Astrocyte (in vitro differentiated cells and primary cell): ENCODE measurements at regions not wholly inside any gene's neighbourhood (a gene's known extent, or its start where the extent isn't known, plus 50 kb on each side); places are given as distances from the start of the nearest gene placed in this dataset.

Experiments used
- DNase-seq: peaks from one replicate; pipeline ENCODE4 v3.0.0-alpha.2; 2010; ENCODE audit warnings: low read depth
- FAIRE-seq: peaks from 2 replicates; lab custom pipeline; 2011; peaks lifted over from hg19 to GRCh38; lab: Jason Lieb, UNC
- H2AFZ ChIP-seq: 2 replicates; pipeline ENCODE4 v1.6.0; 2012; ENCODE audit warnings: low read depth, low read length, inconsistent platforms
- H3K27ac ChIP-seq: 2 replicates; pipeline ENCODE4 v1.5.1; 2011; ENCODE audit warnings: low read depth, low read length, inconsistent platforms
- H3K27me3 ChIP-seq: 2 replicates; pipeline ENCODE4 v1.6.0; 2011; ENCODE audit warnings: low read length, inconsistent platforms; ENCODE audit not compliant: insufficient read depth
- H3K36me3 ChIP-seq: 2 replicates; pipeline ENCODE4 v1.5.1; 2011; ENCODE audit warnings: low read length, inconsistent platforms; ENCODE audit not compliant: insufficient read depth
- H3K4me1 ChIP-seq: 2 replicates; pipeline ENCODE4 v1.5.1; 2011; ENCODE audit warnings: low read length, inconsistent platforms; ENCODE audit not compliant: insufficient read depth
- H3K4me2 ChIP-seq: 2 replicates; pipeline ENCODE4 v1.6.0; 2012; ENCODE audit warnings: low read length, inconsistent platforms
- H3K4me3 ChIP-seq: 2 replicates; pipeline ENCODE4 v1.5.1; 2011; ENCODE audit warnings: low read depth, mild to moderate bottlenecking, low read length, inconsistent platforms; ENCODE audit not compliant: insufficient read depth
- H3K79me2 ChIP-seq: 2 replicates; pipeline ENCODE4 v1.6.0; 2012; ENCODE audit warnings: mild to moderate bottlenecking, low read length, inconsistent platforms; ENCODE audit not compliant: insufficient read depth
- H3K9ac ChIP-seq: 2 replicates; pipeline ENCODE4 v1.6.0; 2012; ENCODE audit warnings: mild to moderate bottlenecking, low read length, inconsistent platforms
- H3K9me3 ChIP-seq: 2 replicates; pipeline ENCODE4 v1.5.1; 2012; ENCODE audit warnings: low read depth, mild to moderate bottlenecking, low read length, inconsistent platforms; ENCODE audit not compliant: insufficient read depth
- H4K20me1 ChIP-seq: 2 replicates; pipeline ENCODE4 v1.6.0; 2012; ENCODE audit warnings: low read length, inconsistent platforms; ENCODE audit not compliant: insufficient read depth
- H3K27ac Mint-ChIP-seq: one replicate; pipeline ENCODE4 v1.8.0; 2021; ENCODE audit warnings: mild to moderate bottlenecking, mixed read lengths; ENCODE audit not compliant: unreplicated experiment
- H3K27me3 Mint-ChIP-seq: one replicate; pipeline ENCODE4 v1.8.0; 2021; ENCODE audit warnings: low read depth, mixed read lengths; ENCODE audit not compliant: unreplicated experiment
- H3K36me3 Mint-ChIP-seq: one replicate; pipeline ENCODE4 v1.8.0; 2021; ENCODE audit warnings: low read depth, mixed read lengths; ENCODE audit not compliant: unreplicated experiment
- H3K4me1 Mint-ChIP-seq: one replicate; pipeline ENCODE4 v1.8.0; 2021; ENCODE audit warnings: low read depth, mixed read lengths; ENCODE audit not compliant: unreplicated experiment
- H3K4me3 Mint-ChIP-seq: one replicate; pipeline ENCODE4 v1.8.0; 2021; ENCODE audit warnings: mild to moderate bottlenecking, moderate library complexity, mixed read lengths; ENCODE audit not compliant: unreplicated experiment
- H3K9me3 Mint-ChIP-seq: one replicate; pipeline ENCODE4 v1.8.0; 2021; ENCODE audit warnings: mild to moderate bottlenecking, mixed read lengths; ENCODE audit not compliant: unreplicated experiment
- EZH2 ChIP-seq: IDR thresholded peaks from 2 replicates; pipeline ENCODE4 v1.6.1; 2012; ENCODE audit warnings: mild to moderate bottlenecking, low read length, inconsistent platforms; ENCODE audit not compliant: insufficient read depth
- TF ChIP-seq, protein P1 (sequence below): IDR thresholded peaks from 2 replicates; pipeline ENCODE4 v1.5.1; 2011; ENCODE audit warnings: low read depth, mild to moderate bottlenecking, inconsistent platforms, low read length, moderate library complexity; ENCODE audit not compliant: insufficient read depth

- Histone ChIP-seq H3K27ac (no peak overlapping the region), H3K4me3 (no peak overlapping the region), H2AFZ (no peak overlapping the region), H3K27me3 (no peaks in the 10 kb centered on the region), H3K9ac (no peak overlapping the region), H3K4me2 (no peak overlapping the region), H4K20me1 (no peaks in the 10 kb centered on the region), H3K79me2 (no peaks in the 10 kb centered on the region), H3K4me1 (no peaks in the 10 kb centered on the region), H3K36me3 (no peaks in the 10 kb centered on the region), H3K9me3 (no peaks in the 10 kb centered on the region)
- TF ChIP-seq, protein P1, sequence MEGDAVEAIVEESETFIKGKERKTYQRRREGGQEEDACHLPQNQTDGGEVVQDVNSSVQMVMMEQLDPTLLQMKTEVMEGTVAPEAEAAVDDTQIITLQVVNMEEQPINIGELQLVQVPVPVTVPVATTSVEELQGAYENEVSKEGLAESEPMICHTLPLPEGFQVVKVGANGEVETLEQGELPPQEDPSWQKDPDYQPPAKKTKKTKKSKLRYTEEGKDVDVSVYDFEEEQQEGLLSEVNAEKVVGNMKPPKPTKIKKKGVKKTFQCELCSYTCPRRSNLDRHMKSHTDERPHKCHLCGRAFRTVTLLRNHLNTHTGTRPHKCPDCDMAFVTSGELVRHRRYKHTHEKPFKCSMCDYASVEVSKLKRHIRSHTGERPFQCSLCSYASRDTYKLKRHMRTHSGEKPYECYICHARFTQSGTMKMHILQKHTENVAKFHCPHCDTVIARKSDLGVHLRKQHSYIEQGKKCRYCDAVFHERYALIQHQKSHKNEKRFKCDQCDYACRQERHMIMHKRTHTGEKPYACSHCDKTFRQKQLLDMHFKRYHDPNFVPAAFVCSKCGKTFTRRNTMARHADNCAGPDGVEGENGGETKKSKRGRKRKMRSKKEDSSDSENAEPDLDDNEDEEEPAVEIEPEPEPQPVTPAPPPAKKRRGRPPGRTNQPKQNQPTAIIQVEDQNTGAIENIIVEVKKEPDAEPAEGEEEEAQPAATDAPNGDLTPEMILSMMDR: no peak
- no peak for TF ChIP-seq EZH2
- Mint-ChIP-seq H3K36me3 (no peaks in the 10 kb centered on the region), H3K4me3 (no peak overlapping the region), H3K4me1 (peaks cover 6% of the 10 kb centered on the region), H3K9me3 (no peaks in the 10 kb centered on the region), H3K27me3 (peaks cover 3% of the 10 kb centered on the region), H3K27ac (no peak overlapping the region)
- FAIRE-seq: no peak
- DNase-seq: peak; percentile 40
Observed at GRCh38 chr2:18319987-18320386, 240.5 kb downstream of the RDH14 start.

GRCh38 chr2:18317017-18317416, 243.4 kb downstream of the RDH14 start:
- Mint-ChIP-seq H3K4me1 (peaks cover 6% of the 10 kb centered on the region), H3K9me3 (peaks cover 5% of the 10 kb centered on the region), H3K27me3 (peaks cover 3% of the 10 kb centered on the region), H3K27ac (no peak overlapping the region), H3K4me3 (no peak overlapping the region), H3K36me3 (no peaks in the 10 kb centered on the region)
- FAIRE-seq (no peak), DNase-seq (no peak)
- H3K4me1 ChIP-seq: no peaks in the 10 kb centered on the region
- H3K4me3 ChIP-seq: no peak overlapping the region
- H3K9ac ChIP-seq: no peak overlapping the region
- no peak overlapping the region for H3K27ac ChIP-seq
- no peaks in the 10 kb centered on the region for H3K27me3 ChIP-seq
- no peaks in the 10 kb centered on the region for H3K79me2 ChIP-seq
- H2AFZ ChIP-seq: no peak overlapping the region
- no peaks in the 10 kb centered on the region for H4K20me1 ChIP-seq
- H3K36me3 ChIP-seq: no peaks in the 10 kb centered on the region
- TF ChIP-seq EZH2: no peak
- TF ChIP-seq, protein P1: no peak
- H3K9me3 ChIP-seq: no peaks in the 10 kb centered on the region
- H3K4me2 ChIP-seq: no peak overlapping the region

- H3K27me3 Mint-ChIP-seq: no peaks in the 10 kb centered on the region
- no peak for FAIRE-seq
- Histone ChIP-seq H3K9ac (no peak overlapping the region), H4K20me1 (no peaks in the 10 kb centered on the region), H3K36me3 (no peaks in the 10 kb centered on the region), H3K9me3 (no peaks in the 10 kb centered on the region), H3K4me2 (no peak overlapping the region), H3K79me2 (no peaks in the 10 kb centered on the region), H2AFZ (no peak overlapping the region), H3K4me1 (no peaks in the 10 kb centered on the region), H3K27me3 (no peaks in the 10 kb centered on the region), H3K27ac (no peak overlapping the region), H3K4me3 (no peak overlapping the region)
- H3K4me1 Mint-ChIP-seq: peaks cover 7% of the 10 kb centered on the region
- no peak overlapping the region for H3K4me3 Mint-ChIP-seq
- H3K9me3 Mint-ChIP-seq: peaks cover 5% of the 10 kb centered on the region
- H3K27ac Mint-ChIP-seq: no peak overlapping the region
- no peaks in the 10 kb centered on the region for H3K36me3 Mint-ChIP-seq
- no peak for DNase-seq
- TF ChIP-seq, protein P1: no peak
Observed at GRCh38 chr2:18312818-18313217, 247.6 kb downstream of the RDH14 start.
